Kidney (tissue), 13 donors: ENCODE measurements at regions not wholly inside any gene's neighbourhood (a gene's known extent, or its start where the extent isn't known, plus 50 kb on each side); places are given as distances from the start of the nearest gene placed in this dataset.

ENCODE experiments used
- DNase-seq, 5 donors: peaks; one replicate each; pipeline ENCODE4 v3.0.0-alpha.2; 2013 to 2020
- FAIRE-seq: peaks from 2 replicates; lab custom pipeline; 2012; peaks lifted over from hg19 to GRCh38; lab: Jason Lieb, UNC
- H3K27ac ChIP-seq, 2 donors: one replicate each; pipeline ENCODE4 v1.7.0; 2013; ENCODE audit warnings: low read depth in 2 of 2, low read length in 2 of 2, inconsistent platforms in 1 of 2
- H3K27me3 ChIP-seq: one replicate; pipeline ENCODE4 v1.7.1; 2013; ENCODE audit warnings: low read length, inconsistent platforms; ENCODE audit not compliant: control insufficient read depth, insufficient read depth
- H3K36me3 ChIP-seq, 3 donors: one replicate each; pipeline versions ENCODE4 v1.7.0 to v1.7.1; 2013; ENCODE audit warnings: low read length in 3 of 3, control low read depth in 1 of 3, inconsistent platforms in 1 of 3; ENCODE audit not compliant: insufficient read depth in 3 of 3, control insufficient read depth in 2 of 3
- H3K4me1 ChIP-seq, 3 donors: one replicate each; pipeline versions ENCODE4 v1.7.0 to v1.7.1; 2013; ENCODE audit warnings: low read length in 3 of 3, inconsistent platforms in 1 of 3, low read depth in 1 of 3; ENCODE audit not compliant: control insufficient read depth in 2 of 3, insufficient read depth in 2 of 3
- H3K4me3 ChIP-seq, 3 donors: one replicate each; pipeline versions ENCODE4 v1.7.0 to v1.8.1; 2013; ENCODE audit warnings: low read length in 3 of 3, control low read depth in 1 of 3, inconsistent platforms in 1 of 3
- H3K9ac ChIP-seq, 3 donors: one replicate each; pipeline versions ENCODE4 v1.7.0 to v1.7.1; 2013; ENCODE audit warnings: low read length in 3 of 3, control low read depth in 1 of 3, inconsistent platforms in 1 of 3
- H3K9me3 ChIP-seq, 3 donors: one replicate each; pipeline versions ENCODE4 v1.7.0 to v1.7.1; 2013; ENCODE audit warnings: low read length in 3 of 3, control low read depth in 1 of 3, inconsistent platforms in 1 of 3; ENCODE audit not compliant: control insufficient read depth in 2 of 3, insufficient read depth in 1 of 3
- CTCF ChIP-seq: IDR thresholded peaks from 3 replicates; pipeline ENCODE4 v1.5.1; 2012; ENCODE audit warnings: mild to moderate bottlenecking, moderate library complexity, borderline replicate concordance; ENCODE audit not compliant: insufficient read depth; ENCODE audit errors: extremely low read depth
- intact Hi-C: fragments of 100-400 bp; cut with DNase I; formaldehyde crosslinking; loops from one replicate; pipeline ENCODE4 v1.11.1; 2022
- donor health status: control.
- donor health status: control.
- donor health status: control.
- donor health status: control.
- donor health status: control.
- donor health status: DM: yes; HTN: yes; CAD: no.
- donor health status: Normal renal cell carcinoma (clear cell type).

GRCh38 chr10:78891741-78892140 lies 177.0 kb upstream of the ZMIZ1 start:
- Histone ChIP-seq H3K9me3 (peaks cover 0 to 1% (median 0%) of the 10 kb centered on the region in 3 donors), H3K4me3 (no peak overlapping the region), H3K9ac (no peak overlapping the region), H3K36me3 (no peaks in the 10 kb centered on the region), H3K27ac (no peak overlapping the region), H3K27me3 (no peaks in the 10 kb centered on the region), H3K4me1 (no peaks in the 10 kb centered on the region)
- DNase-seq (peak in 1 of 5 donors; percentile 6), FAIRE-seq (no peak)
- intact Hi-C loops: no loop called here
- no peak for TF ChIP-seq CTCF

- TF ChIP-seq CTCF: no peak
- no peak for FAIRE-seq
- H3K4me1 ChIP-seq: no peaks in the 10 kb centered on the region
- H3K27me3 ChIP-seq: no peaks in the 10 kb centered on the region
- intact Hi-C loops: no loop called here
- no peaks in the 10 kb centered on the region for H3K36me3 ChIP-seq
- H3K9me3 ChIP-seq: no peaks in the 10 kb centered on the region
- no peak overlapping the region for H3K27ac ChIP-seq
- DNase-seq: no peak
- no peak overlapping the region for H3K4me3 ChIP-seq
- H3K9ac ChIP-seq: no peak overlapping the region
These were observed 176.2 kb upstream of the ZMIZ1 start for GRCh38 chr10:78892338-78893176.

GRCh38 chr10:78893217-78893616 lies 175.5 kb upstream of the ZMIZ1 start:
- DNase-seq (no peak), FAIRE-seq (no peak)
- Histone ChIP-seq H3K27me3 (no peaks in the 10 kb centered on the region), H3K9me3 (no peaks in the 10 kb centered on the region), H3K27ac (no peak overlapping the region), H3K36me3 (no peaks in the 10 kb centered on the region), H3K4me3 (no peak overlapping the region), H3K9ac (no peak overlapping the region), H3K4me1 (no peaks in the 10 kb centered on the region)
- TF ChIP-seq CTCF: no peak
- intact Hi-C loops: no loop called here
